ENCODE measurements at regions not wholly inside any gene's neighbourhood (a gene's known extent, or its start where the extent isn't known, plus 50 kb on each side); places are given as distances from the start of the nearest gene placed in this dataset.
A peak's percentile ranks its signal among the peaks of the same experiment; 100 is the strongest.
"Not testable (repeated sequence)": the region's sequence is repeated elsewhere in the genome, so short reads cannot be mapped to it uniquely, and the experiment has no call there.

DNA sequence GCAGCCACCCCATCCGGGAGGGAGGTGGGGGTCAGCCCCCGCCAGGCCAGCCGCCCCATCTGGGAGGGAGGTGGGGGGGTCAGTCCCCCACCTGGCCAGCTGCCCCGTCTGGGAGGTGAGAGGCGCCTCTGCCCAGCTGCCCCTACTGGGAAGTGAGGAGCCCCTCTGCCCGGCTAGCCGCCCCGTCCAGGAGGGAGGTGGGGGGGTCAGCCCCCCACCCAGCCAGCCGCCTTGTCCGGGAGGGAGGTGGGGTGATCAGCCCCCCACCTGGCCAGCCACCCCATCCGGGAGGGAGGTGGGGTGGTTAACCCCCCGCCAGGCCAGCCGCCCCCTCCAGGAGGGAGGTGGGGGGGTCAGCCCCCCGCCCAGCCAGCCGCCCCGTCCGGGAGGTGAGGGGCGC lies 852.4 kb upstream of the DEFB115 start:
- not testable (repeated sequence) for H3K27me3 ChIP-seq, H3K36me3 ChIP-seq, H3K4me3 ChIP-seq, H3K4me1 ChIP-seq, DNase-seq, H3K27ac ChIP-seq
- H3K9me3 ChIP-seq (replicated peaks), result peaks cover 11% of the 10 kb centered on the region; the same call in 1 of the 2 replicates

- not testable (repeated sequence) for H3K27ac ChIP-seq, H3K4me1 ChIP-seq, H3K36me3 ChIP-seq, H3K4me3 ChIP-seq, H3K27me3 ChIP-seq, DNase-seq
- H3K9me3 ChIP-seq (replicated peaks), result peaks cover 11% of the 10 kb centered on the region; the same call in 1 of the 2 replicates
Observed at GRCh38 chr20:30405585-30405984, 851.9 kb upstream of the DEFB115 start.

DNA sequence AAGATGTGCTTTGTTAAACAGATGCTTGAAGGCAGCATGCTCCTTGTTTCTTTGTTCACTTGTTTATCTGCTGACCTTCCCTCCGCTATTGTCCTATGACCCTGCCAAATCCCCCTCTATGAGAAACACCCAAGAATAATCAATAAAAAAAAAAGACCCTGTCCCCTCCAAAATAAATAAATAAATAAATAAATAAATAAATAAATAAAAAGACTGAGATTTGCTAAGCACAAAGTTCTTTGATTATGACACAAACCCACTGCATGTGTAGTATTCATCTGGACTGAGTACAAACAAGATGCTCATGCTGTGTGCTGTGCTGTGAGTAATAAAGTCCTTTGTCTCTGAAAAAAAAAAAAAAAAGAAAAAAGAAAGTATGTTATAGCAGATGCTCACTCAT lies 851.1 kb upstream of the DEFB115 start:
- H3K27me3 ChIP-seq, H3K4me1 ChIP-seq, H3K36me3 ChIP-seq, H3K27ac ChIP-seq, H3K4me3 ChIP-seq, DNase-seq: not testable (repeated sequence)
- peaks cover 11% of the 10 kb centered on the region; the same call in 1 of the 2 replicates for H3K9me3 ChIP-seq (replicated peaks)

- Histone ChIP-seq H3K4me3 (no peak overlapping the region), H3K4me1 (no peaks in the 10 kb centered on the region), H3K36me3 (no peaks in the 10 kb centered on the region), H3K27me3 (no peaks in the 10 kb centered on the region), H3K27ac (no peak overlapping the region), H3K9me3 (replicated peaks) (0 out of 2 replicates have a peak, but pooled peaks cover 5% of the 10 kb centered on the region)
- no peak for DNase-seq
Observed at GRCh38 chr20:30412972-30413371, 844.5 kb upstream of the DEFB115 start.

- not testable (repeated sequence) for H3K36me3 ChIP-seq; H3K4me1 ChIP-seq; H3K4me3 ChIP-seq; DNase-seq; H3K9me3 ChIP-seq (replicated peaks); H3K27me3 ChIP-seq; H3K27ac ChIP-seq
Observed at GRCh38 chr20:30417387-30417786, 840.1 kb upstream of the DEFB115 start.

- not testable (repeated sequence) for H3K36me3 ChIP-seq; H3K9me3 ChIP-seq (replicated peaks); H3K4me1 ChIP-seq; H3K27me3 ChIP-seq; H3K27ac ChIP-seq; H3K4me3 ChIP-seq; DNase-seq
Observed at GRCh38 chr20:30418378-30418777, 839.1 kb upstream of the DEFB115 start.

DNA sequence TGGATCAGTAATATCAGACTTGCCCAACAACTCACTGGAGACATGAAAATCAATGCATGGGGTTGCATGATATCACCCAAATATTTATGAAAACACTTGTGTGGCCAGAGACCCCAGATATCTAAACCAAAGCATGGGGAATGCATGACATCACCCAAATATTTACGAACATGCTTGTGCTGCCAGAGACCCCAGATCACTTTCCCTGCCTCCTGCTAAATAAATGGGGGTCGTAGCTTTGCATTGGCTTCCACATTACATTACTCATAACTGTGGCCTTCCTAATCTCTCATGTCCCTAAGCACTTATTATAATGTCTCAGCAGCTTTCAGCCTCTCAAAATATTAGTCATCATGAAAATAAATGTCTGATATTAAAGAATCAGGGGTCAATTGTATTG lies 838.0 kb upstream of the DEFB115 start:
- Histone ChIP-seq H3K4me3 (no peak overlapping the region), H3K36me3 (no peaks in the 10 kb centered on the region), H3K9me3 (replicated peaks) (no peaks in the 10 kb centered on the region; the same call in 1 of the 2 replicates), H3K4me1 (peaks cover 4% of the 10 kb centered on the region; the same call in 1 of the 2 replicates), H3K27me3 (no peaks in the 10 kb centered on the region), H3K27ac (peak overlapping the region; percentile 39; the same call in 1 of the 2 replicates)
- peak; percentile 27 to 39 for DNase-seq

GRCh38 chr20:30419871-30420420 lies 837.5 kb upstream of the DEFB115 start:
- not testable (repeated sequence) for H3K27me3 ChIP-seq; H3K9me3 ChIP-seq (replicated peaks); H3K4me1 ChIP-seq; H3K36me3 ChIP-seq; H3K4me3 ChIP-seq
- DNase-seq, result peak; percentile 62 to 79
- peak overlapping the region; percentile 39; the same call in 1 of the 2 replicates for H3K27ac ChIP-seq

Data from SJCRH30 (cell line).